ENCODE measurements at regions not wholly inside any gene's neighbourhood (a gene's known extent, or its start where the extent isn't known, plus 50 kb on each side); places are given as distances from the start of the nearest gene placed in this dataset.
"Not testable (repeated sequence)": the region's sequence is repeated elsewhere in the genome, so short reads cannot be mapped to it uniquely, and the experiment has no call there.

- Histone ChIP-seq H3K36me3 (no peaks in the 10 kb centered on the region), H3K9me3 (peaks cover 2% of the 10 kb centered on the region; the same call in 1 of the 2 replicates), H3K27me3 (no peaks in the 10 kb centered on the region), H3K4me3 (no peak overlapping the region)
- DNase-seq, result no peak
These were observed 154.7 kb upstream of the ATXN7L3B start for GRCh38 chr12:74382983-74383382.

GRCh38 chr12:74391283-74391682 is 146.4 kb upstream of the ATXN7L3B start:
- DNase-seq, result no peak
- no peak overlapping the region for H3K4me3 ChIP-seq
- no peaks in the 10 kb centered on the region for H3K9me3 ChIP-seq
- H3K27me3 ChIP-seq, result no peaks in the 10 kb centered on the region
- no peaks in the 10 kb centered on the region for H3K36me3 ChIP-seq

- H3K27me3 ChIP-seq, result no peaks in the 10 kb centered on the region
- H3K9me3 ChIP-seq, result no peaks in the 10 kb centered on the region
- DNase-seq, result no peak
- H3K36me3 ChIP-seq, result no peaks in the 10 kb centered on the region
- H3K4me3 ChIP-seq, result no peak overlapping the region
These were observed 144.4 kb upstream of the ATXN7L3B start for GRCh38 chr12:74393272-74393671.

- Histone ChIP-seq H3K4me3 (no peak overlapping the region), H3K9me3 (no peaks in the 10 kb centered on the region), H3K27me3 (no peaks in the 10 kb centered on the region), H3K36me3 (no peaks in the 10 kb centered on the region)
- DNase-seq, result no peak
These were observed 143.0 kb upstream of the ATXN7L3B start for GRCh38 chr12:74394647-74395046.

GRCh38 chr12:74401035-74401434 is 136.6 kb upstream of the ATXN7L3B start:
- Histone ChIP-seq H3K36me3 (no peaks in the 10 kb centered on the region), H3K4me3 (no peak overlapping the region), H3K27me3 (no peaks in the 10 kb centered on the region), H3K9me3 (no peaks in the 10 kb centered on the region)
- DNase-seq, result peak; percentile 42

GRCh38 chr12:74401966-74402365 is 135.7 kb upstream of the ATXN7L3B start:
- no peak for DNase-seq
- Histone ChIP-seq H3K9me3 (no peaks in the 10 kb centered on the region; the same call in 1 of the 2 replicates), H3K4me3 (no peak overlapping the region), H3K27me3 (no peaks in the 10 kb centered on the region), H3K36me3 (no peaks in the 10 kb centered on the region)

GRCh38 chr12:74403221-74403470 is 134.5 kb upstream of the ATXN7L3B start:
- not testable (repeated sequence) for H3K4me3 ChIP-seq, H3K36me3 ChIP-seq, DNase-seq, H3K27me3 ChIP-seq, H3K9me3 ChIP-seq

GRCh38 chr12:74408601-74409166 is 129.0 kb upstream of the ATXN7L3B start:
- no peaks in the 10 kb centered on the region; the same call in 1 of the 2 replicates for H3K9me3 ChIP-seq
- no peaks in the 10 kb centered on the region for H3K36me3 ChIP-seq
- H3K4me3 ChIP-seq, result no peak overlapping the region
- H3K27me3 ChIP-seq, result no peaks in the 10 kb centered on the region
- no peak for DNase-seq

- DNase-seq, result no peak
These were observed 124.9 kb upstream of the ATXN7L3B start for GRCh38 chr12:74412606-74413230.

GRCh38 chr12:74415633-74416032 is 122.0 kb upstream of the ATXN7L3B start:
- H3K27me3 ChIP-seq, result no peaks in the 10 kb centered on the region
- H3K4me3 ChIP-seq, result no peak overlapping the region
- no peak for DNase-seq
- H3K9me3 ChIP-seq, result no peaks in the 10 kb centered on the region
- no peaks in the 10 kb centered on the region for H3K36me3 ChIP-seq

More at GRCh38 chr12:74412606-74413230, 124.9 kb upstream of the ATXN7L3B start:
- Histone ChIP-seq H3K27me3 (no peaks in the 10 kb centered on the region), H3K9me3 (no peaks in the 10 kb centered on the region), H3K4me3 (no peak overlapping the region), H3K36me3 (no peaks in the 10 kb centered on the region)

- Histone ChIP-seq H3K4me3 (no peak overlapping the region), H3K36me3 (no peaks in the 10 kb centered on the region), H3K27me3 (no peaks in the 10 kb centered on the region), H3K9me3 (no peaks in the 10 kb centered on the region)
- DNase-seq, result no peak
These were observed 119.1 kb upstream of the ATXN7L3B start for GRCh38 chr12:74418573-74418972.

- Histone ChIP-seq H3K4me3 (no peak overlapping the region), H3K9me3 (no peaks in the 10 kb centered on the region; the same call in 1 of the 2 replicates), H3K36me3 (no peaks in the 10 kb centered on the region), H3K27me3 (no peaks in the 10 kb centered on the region)
- no peak for DNase-seq
These were observed 112.9 kb upstream of the ATXN7L3B start for GRCh38 chr12:74424778-74425177.

- no peak overlapping the region for H3K4me3 ChIP-seq
- DNase-seq, result no peak
- H3K36me3 ChIP-seq, result no peaks in the 10 kb centered on the region
- H3K27me3 ChIP-seq, result no peaks in the 10 kb centered on the region
- H3K9me3 ChIP-seq, result no peaks in the 10 kb centered on the region; the same call in 1 of the 2 replicates
These were observed 111.5 kb upstream of the ATXN7L3B start for GRCh38 chr12:74426091-74426490.

GRCh38 chr12:74429535-74429934 is 108.1 kb upstream of the ATXN7L3B start:
- no peak for DNase-seq
- no peaks in the 10 kb centered on the region for H3K27me3 ChIP-seq
- H3K36me3 ChIP-seq, result no peaks in the 10 kb centered on the region
- no peak overlapping the region for H3K4me3 ChIP-seq
- H3K9me3 ChIP-seq, result no peaks in the 10 kb centered on the region; the same call in 1 of the 2 replicates

- no peak for DNase-seq
- Histone ChIP-seq H3K4me3 (no peak overlapping the region), H3K27me3 (no peaks in the 10 kb centered on the region), H3K9me3 (no peaks in the 10 kb centered on the region; the same call in 1 of the 2 replicates), H3K36me3 (no peaks in the 10 kb centered on the region)
These were observed 105.8 kb upstream of the ATXN7L3B start for GRCh38 chr12:74431801-74432200.

GRCh38 chr12:74440469-74440868 is 97.2 kb upstream of the ATXN7L3B start:
- no peak overlapping the region for H3K4me3 ChIP-seq
- no peak for DNase-seq
- H3K9me3 ChIP-seq, result no peaks in the 10 kb centered on the region
- no peaks in the 10 kb centered on the region for H3K36me3 ChIP-seq
- no peaks in the 10 kb centered on the region for H3K27me3 ChIP-seq

GRCh38 chr12:74441872-74442271 is 95.8 kb upstream of the ATXN7L3B start:
- H3K36me3 ChIP-seq, result no peaks in the 10 kb centered on the region
- H3K4me3 ChIP-seq, result no peak overlapping the region
- H3K27me3 ChIP-seq, result no peaks in the 10 kb centered on the region
- no peak for DNase-seq
- no peaks in the 10 kb centered on the region for H3K9me3 ChIP-seq

- H3K9me3 ChIP-seq, result no peaks in the 10 kb centered on the region
- no peak for DNase-seq
- H3K4me3 ChIP-seq, result no peak overlapping the region
- no peaks in the 10 kb centered on the region for H3K36me3 ChIP-seq
- H3K27me3 ChIP-seq, result no peaks in the 10 kb centered on the region
These were observed 91.2 kb upstream of the ATXN7L3B start for GRCh38 chr12:74446466-74446865.
